Body of pancreas (tissue), 4 donors: ENCODE measurements at regions not wholly inside any gene's neighbourhood (a gene's known extent, or its start where the extent isn't known, plus 50 kb on each side); places are given as distances from the start of the nearest gene placed in this dataset.

Experiments
- ATAC-seq: fragments of 150-250 bp; one replicate; pipeline ENCODE4 v1.9.1; 2016
- DNase-seq, 4 donors: peaks; one replicate each; pipeline ENCODE4 v3.0.0-alpha.2; 2019
- H3K27ac ChIP-seq, 4 donors: fragments of 200-600 bp; sonication (generic); 1 replicate in 3 of 4; 2 replicates in 1 of 4; pipeline versions ENCODE4 v1.5.1 to v1.6.1; 2016 to 2019; ENCODE audit warnings: mild to moderate bottlenecking in 1 of 4, mixed read lengths in 1 of 4, moderate library complexity in 1 of 4
- H3K27me3 ChIP-seq, 2 donors: fragments of 200-600 bp; sonication (generic); one replicate each; pipeline ENCODE4 v1.6.0; 2016; ENCODE audit warnings: mild to moderate bottlenecking in 1 of 2
- H3K36me3 ChIP-seq, 2 donors: fragments of 200-600 bp; sonication (generic); replicated peaks in 1 of 2; 2 replicates each; pipeline ENCODE4 v1.5.1; 2016; ENCODE audit warnings: low read depth in 2 of 2; ENCODE audit not compliant: insufficient read depth in 1 of 2
- H3K4me1 ChIP-seq: fragments of 200-600 bp; sonication (generic); one replicate; pipeline ENCODE4 v1.6.0; 2016
- H3K4me3 ChIP-seq, 2 donors: fragments of 200-600 bp; sonication (generic); 1 replicate in 1 of 2; 2 replicates in 1 of 2; pipeline ENCODE4 v1.5.1; 2016 to 2019
- H3K9me3 ChIP-seq, 3 donors: fragments of 200-600 bp; sonication (generic); 1 replicate in 2 of 3; 2 replicates in 1 of 3; pipeline ENCODE4 v1.5.1; 2016
- CTCF ChIP-seq, 7 experiments: fragments of 450-650 bp in 4 of 7; fragments of 200-600 bp in 3 of 7; sonication (generic) in 3 of 7; IDR thresholded peaks; one replicate each; pipeline ENCODE4 v1.5.1; 2016 to 2019; ENCODE audit warnings: antibody characterized with exemption in 7 of 7
- POLR2A ChIP-seq, 3 donors: fragments of 450-650 bp; IDR thresholded peaks; one replicate each; pipeline ENCODE4 v1.6.1; 2016; ENCODE audit warnings: antibody characterized with exemption in 3 of 3, mild to moderate bottlenecking in 2 of 3
- WGBS, 2 donors: methylation state at CpG; one replicate each; pipeline ENCODE4 v1.1.5; 2017; 5-methylcytosine and 5-hydroxymethylcytosine counted together
- intact Hi-C: fragments of 100-400 bp; cut with DNase I; formaldehyde crosslinking; loops from one replicate; pipeline ENCODE4 v1.15.1; 2023

DNA sequence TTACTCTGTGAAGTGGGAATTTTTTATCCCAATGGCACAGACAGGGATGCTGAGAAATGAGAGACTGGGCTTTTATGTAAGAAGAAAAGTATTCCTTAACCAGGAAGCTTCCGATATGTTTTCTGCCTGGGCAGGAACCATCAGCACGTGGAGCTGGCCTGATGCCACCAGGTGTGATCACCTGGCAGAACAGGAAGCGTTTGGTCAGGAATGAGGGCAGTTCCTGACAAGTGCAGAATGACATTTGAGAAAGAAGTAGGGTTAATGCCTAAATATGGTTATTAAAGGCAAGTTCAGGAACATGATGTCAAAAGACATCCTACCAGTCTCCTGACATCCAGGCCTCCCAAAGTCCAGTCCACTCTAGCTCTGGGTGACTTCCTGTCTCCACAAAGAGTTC, 210.3 kb downstream of the NUAK1 start:
- no peaks in the 10 kb centered on the region for H3K27me3 ChIP-seq
- H3K4me1 ChIP-seq: peaks cover 5% of the 10 kb centered on the region
- peak; percentile 53 to 71 (median 60) for DNase-seq
- TF ChIP-seq CTCF (IDR thresholded peaks at IDR 0.05): no peak
- no peak for TF ChIP-seq POLR2A (IDR thresholded peaks at IDR 0.05)
- H3K36me3 ChIP-seq: no peaks in the 10 kb centered on the region
- H3K27ac ChIP-seq: no peak overlapping the region
- H3K9me3 ChIP-seq: no peaks in the 10 kb centered on the region
- ATAC-seq: peak; percentile 66
- intact Hi-C loops: no loop called here
- H3K4me3 ChIP-seq: no peak overlapping the region
- WGBS, 2 donors: 43 to 48% methylated on average over 3 of the region's 3 CpGs

- DNase-seq (no peak), ATAC-seq (no peak)
- Histone ChIP-seq H3K4me3 (no peak overlapping the region), H3K9me3 (no peaks in the 10 kb centered on the region), H3K27me3 (no peaks in the 10 kb centered on the region), H3K4me1 (peaks cover 5% of the 10 kb centered on the region), H3K36me3 (no peaks in the 10 kb centered on the region), H3K27ac (no peak overlapping the region)
- intact Hi-C loops: no loop called here
- TF ChIP-seq POLR2A (IDR thresholded peaks at IDR 0.05) (no peak), CTCF (IDR thresholded peaks at IDR 0.05) (no peak)
- 100% methylated on average over 1 of the region's 1 CpG for WGBS, 2 donors
Measured at GRCh38 chr12:105929192-105929591, 209.6 kb downstream of the NUAK1 start.

DNA sequence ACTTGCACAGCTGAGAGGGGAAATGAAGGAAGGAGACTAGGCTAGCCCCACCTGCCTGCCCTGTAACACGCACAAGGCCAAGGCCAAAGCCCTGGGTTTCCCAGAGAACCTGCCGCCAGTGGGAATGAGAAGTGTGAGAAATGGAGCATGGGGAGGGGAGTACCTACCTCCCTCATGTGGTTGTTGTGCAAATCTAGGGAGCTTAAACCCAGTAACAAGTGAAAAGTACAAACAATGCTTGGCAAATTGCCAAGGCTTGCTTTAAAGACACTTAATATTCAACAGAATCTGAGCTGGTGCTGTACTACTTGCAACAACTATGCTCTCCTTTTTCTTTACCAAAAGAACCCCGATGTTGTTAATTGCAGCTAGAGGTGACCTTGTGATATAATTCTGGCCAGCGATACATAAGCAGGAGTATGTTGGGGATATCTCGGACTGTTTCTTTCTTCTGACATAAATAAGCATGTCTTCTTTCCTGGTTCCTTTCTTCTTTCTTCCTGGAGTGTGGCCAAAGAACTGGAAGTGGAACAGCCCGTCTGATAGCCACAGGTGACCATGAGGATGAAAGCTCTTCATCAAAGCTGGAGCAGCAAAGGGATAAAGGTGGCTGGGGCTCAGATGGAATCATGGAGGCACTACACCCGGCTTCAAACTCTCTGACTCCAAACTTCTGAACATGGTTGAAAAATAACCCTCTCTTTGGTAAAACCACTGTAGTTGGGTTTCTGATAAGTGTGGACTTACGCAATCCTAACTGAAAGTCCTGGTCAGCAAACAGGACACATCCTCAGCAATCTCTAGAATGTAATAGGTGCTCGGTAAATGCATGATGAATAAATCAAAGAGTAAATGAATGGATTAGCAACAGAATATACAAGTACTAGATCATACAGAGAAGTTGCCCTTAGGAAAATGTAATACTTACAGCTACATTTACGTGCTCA, 207.9 kb downstream of the NUAK1 start:
- DNase-seq: no peak

DNA sequence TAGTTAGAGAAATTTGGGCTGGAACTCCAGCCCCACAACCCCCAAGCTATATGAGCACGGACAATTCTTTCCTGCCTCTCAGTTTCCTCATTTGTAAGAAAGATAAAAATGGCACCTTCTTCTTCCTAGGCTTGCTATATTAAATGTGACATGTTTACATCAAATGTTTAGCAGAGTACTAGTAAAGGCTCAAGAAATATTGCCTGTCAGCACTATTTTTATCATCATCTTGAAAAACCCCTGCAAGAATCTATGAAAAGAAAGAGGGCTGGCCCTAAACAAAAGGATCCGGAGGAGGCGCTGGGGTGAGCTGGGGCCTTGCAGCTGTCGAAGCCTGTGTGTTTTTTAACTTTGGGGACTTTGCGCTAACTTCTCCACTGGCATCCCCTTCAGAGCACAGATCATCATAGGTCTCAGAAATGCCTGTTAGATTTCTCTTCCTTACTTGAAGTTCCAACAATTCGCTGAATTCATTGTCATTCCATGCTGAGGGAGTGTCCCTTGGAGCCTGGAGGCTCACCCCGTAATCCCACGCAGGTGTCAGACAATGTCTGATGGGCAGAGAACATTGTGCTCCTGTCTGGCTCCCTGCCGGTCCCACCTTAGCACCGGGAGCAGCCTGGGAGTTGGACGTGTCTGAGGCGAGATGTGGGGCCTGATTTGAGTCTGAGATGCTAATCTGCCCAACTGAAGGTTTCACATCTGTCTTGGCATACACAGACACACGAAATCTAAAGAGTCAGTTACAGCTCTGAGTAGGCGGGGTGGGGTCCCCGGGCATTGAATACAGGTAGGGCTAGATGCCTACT, 206.8 kb downstream of the NUAK1 start:
- peaks cover 5% of the 10 kb centered on the region for H3K4me1 ChIP-seq
- TF ChIP-seq POLR2A (IDR thresholded peaks at IDR 0.05) (no peak), CTCF (IDR thresholded peaks at IDR 0.05) (no peak)
- H3K27ac ChIP-seq: no peak overlapping the region
- ATAC-seq (no peak), DNase-seq (no peak)
- H3K4me3 ChIP-seq: no peak overlapping the region
- H3K9me3 ChIP-seq: no peaks in the 10 kb centered on the region
- no peaks in the 10 kb centered on the region for H3K27me3 ChIP-seq
- no peaks in the 10 kb centered on the region for H3K36me3 ChIP-seq
- WGBS, 2 donors: 62 to 74% methylated on average over 15 of the region's 15 CpGs
- intact Hi-C loops: no loop called here

More for the DNA sequence above, 207.9 kb downstream of the NUAK1 start:
- H3K4me1 ChIP-seq: peaks cover 5% of the 10 kb centered on the region
- ATAC-seq: no peak
- H3K27me3 ChIP-seq: no peaks in the 10 kb centered on the region
- no peaks in the 10 kb centered on the region for H3K9me3 ChIP-seq
- 62 to 64% methylated on average over 10 of the region's 10 CpGs for WGBS, 2 donors
- TF ChIP-seq CTCF (IDR thresholded peaks at IDR 0.05) (no peak), POLR2A (IDR thresholded peaks at IDR 0.05) (no peak)
- H3K27ac ChIP-seq: no peak overlapping the region
- no peak overlapping the region for H3K4me3 ChIP-seq
- intact Hi-C loops: no loop called here
- H3K36me3 ChIP-seq: no peaks in the 10 kb centered on the region
